Ovary (tissue), 3 donors: ENCODE measurements at regions not wholly inside any gene's neighbourhood (a gene's known extent, or its start where the extent isn't known, plus 50 kb on each side); places are given as distances from the start of the nearest gene placed in this dataset.

Experiments
- EP300 ChIP-seq: sonication (generic); formaldehyde crosslinking; IDR thresholded peaks from one replicate; pipeline ENCODE4 v1.6.1; 2017; ENCODE audit warnings: antibody characterized with exemption
- POLR2A ChIP-seq: fragments of 450-650 bp; IDR thresholded peaks from one replicate; pipeline ENCODE4 v1.6.1; 2017; ENCODE audit warnings: antibody characterized with exemption, mild to moderate bottlenecking, moderate library complexity
- TF ChIP-seq, protein P1 (sequence below), 3 donors: fragments of 450-650 bp in 2 of 3; fragments of 200-600 bp in 1 of 3; IDR thresholded peaks; one replicate each; pipeline versions ENCODE4 v1.5.1 to v1.8.0; 2016 to 2022; ENCODE audit warnings: antibody characterized with exemption in 3 of 3, mild to moderate bottlenecking in 1 of 3
- donor health status: DM: no; HTN: no; CAD: no.

DNA sequence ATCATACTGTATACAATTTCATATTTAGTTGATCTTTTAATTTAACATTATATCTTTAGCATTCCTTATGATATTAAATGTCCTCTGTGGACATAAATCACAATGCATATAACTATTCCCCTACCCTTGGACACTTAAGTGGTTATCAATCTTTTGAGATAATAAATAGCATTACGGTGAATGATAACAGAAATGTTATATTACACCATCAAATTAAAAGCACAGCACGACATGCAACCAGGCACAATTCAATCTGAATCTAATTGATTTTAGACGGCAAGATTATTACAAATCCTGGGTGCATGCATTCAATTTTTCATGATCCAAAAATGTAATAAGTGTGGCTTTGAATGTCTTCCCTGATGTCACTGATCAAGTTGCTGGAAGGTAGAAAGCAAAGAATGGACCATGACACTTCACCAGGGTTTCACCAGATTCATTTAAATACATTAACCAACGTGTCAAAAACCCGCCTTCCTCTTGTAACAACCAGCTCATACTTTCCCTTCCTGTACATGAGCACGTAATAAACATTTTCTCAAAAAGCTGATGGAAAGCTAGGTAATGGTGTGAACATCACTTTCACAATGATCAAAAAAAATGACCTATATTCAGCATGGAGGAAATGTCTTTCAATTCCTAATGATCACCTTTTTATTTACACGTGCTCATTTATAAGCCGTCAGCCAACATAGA, 513.7 kb upstream of the ID2 start:
- TF ChIP-seq, protein P1, sequence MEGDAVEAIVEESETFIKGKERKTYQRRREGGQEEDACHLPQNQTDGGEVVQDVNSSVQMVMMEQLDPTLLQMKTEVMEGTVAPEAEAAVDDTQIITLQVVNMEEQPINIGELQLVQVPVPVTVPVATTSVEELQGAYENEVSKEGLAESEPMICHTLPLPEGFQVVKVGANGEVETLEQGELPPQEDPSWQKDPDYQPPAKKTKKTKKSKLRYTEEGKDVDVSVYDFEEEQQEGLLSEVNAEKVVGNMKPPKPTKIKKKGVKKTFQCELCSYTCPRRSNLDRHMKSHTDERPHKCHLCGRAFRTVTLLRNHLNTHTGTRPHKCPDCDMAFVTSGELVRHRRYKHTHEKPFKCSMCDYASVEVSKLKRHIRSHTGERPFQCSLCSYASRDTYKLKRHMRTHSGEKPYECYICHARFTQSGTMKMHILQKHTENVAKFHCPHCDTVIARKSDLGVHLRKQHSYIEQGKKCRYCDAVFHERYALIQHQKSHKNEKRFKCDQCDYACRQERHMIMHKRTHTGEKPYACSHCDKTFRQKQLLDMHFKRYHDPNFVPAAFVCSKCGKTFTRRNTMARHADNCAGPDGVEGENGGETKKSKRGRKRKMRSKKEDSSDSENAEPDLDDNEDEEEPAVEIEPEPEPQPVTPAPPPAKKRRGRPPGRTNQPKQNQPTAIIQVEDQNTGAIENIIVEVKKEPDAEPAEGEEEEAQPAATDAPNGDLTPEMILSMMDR (IDR thresholded peaks at IDR 0.05), result no peak
- TF ChIP-seq EP300 (no peak), POLR2A (no peak)
